RWPE1 (cell line): ENCODE measurements at regions not wholly inside any gene's neighbourhood (a gene's known extent, or its start where the extent isn't known, plus 50 kb on each side); places are given as distances from the start of the nearest gene placed in this dataset.

ENCODE experiments used
- CTCF ChIA-PET: fragments of 350-600 bp; sonication (Branson Sonifier 250); formaldehyde crosslinking; extraction: SDS; loops from one replicate; lab custom pipeline; 2021; lab: Yijun Ruan, JAX
- POLR2A ChIA-PET: fragments of 400-600 bp; formaldehyde crosslinking; extraction: SDS; loops from one replicate; lab custom pipeline; 2020; ENCODE audit warnings: antibody characterized with exemption; ENCODE audit not compliant: low non-redundant PET; lab: Yijun Ruan, JAX
- DNase-seq: peaks from one replicate; pipeline ENCODE4 v3.0.0; 2012; ENCODE audit warnings: low spot score
- H3K27ac ChIP-seq: fragments of 450-650 bp; 2 replicates; pipeline ENCODE4 v1.5.1; 2017
- CTCF ChIP-seq: fragments of 450-650 bp; conservative IDR thresholded peaks from 2 replicates; pipeline ENCODE4 v1.5.1; 2017; ENCODE audit warnings: low read depth, mild to moderate bottlenecking

- DNase-seq, result no peak
- POLR2A ChIA-PET, result interaction anchor here (0.6 kb wide), 1 partner anchor 60 kb away, joined by 3 read pairs; no protein-coding TSS in a partner anchor
- no peak for TF ChIP-seq CTCF
- H3K27ac ChIP-seq, result no peak overlapping the region
- CTCF ChIA-PET, result interaction anchor here (0.6 to 1.4 kb wide), 4 partner anchors 17 to 77 kb away, joined by 3 to 5 read pairs (median 3); no protein-coding TSS in a partner anchor
Observed at GRCh38 chr20:57012691-57013090, 253.8 kb downstream of the BMP7 start.

GRCh38 chr20:57013217-57013616 lies 253.2 kb downstream of the BMP7 start:
- no peak for TF ChIP-seq CTCF
- ChIA-PET POLR2A (no interaction called here), CTCF (interaction anchor here (0.8 to 1.4 kb wide), 3 partner anchors 18 to 77 kb away, joined by 3 to 5 read pairs (median 3); no protein-coding TSS in a partner anchor)
- no peak for DNase-seq
- H3K27ac ChIP-seq, result no peak overlapping the region

- no peak overlapping the region for H3K27ac ChIP-seq
- ChIA-PET CTCF (interaction anchor here (0.7 kb wide), 1 partner anchor 336 kb away, joined by 3 read pairs; no protein-coding TSS in a partner anchor), POLR2A (no interaction called here)
- DNase-seq, result peak; percentile 81
- TF ChIP-seq CTCF, result no peak
Observed at GRCh38 chr20:57013741-57014140, 252.7 kb downstream of the BMP7 start.

- POLR2A ChIA-PET, result no interaction called here
- H3K27ac ChIP-seq, result no peak overlapping the region
- no peak for TF ChIP-seq CTCF
- DNase-seq, result no peak
- CTCF ChIA-PET, result interaction anchor here (0.6 to 1.5 kb wide), 5 partner anchors 25 to 456 kb away, joined by 3 to 4 read pairs (median 3); no protein-coding TSS in a partner anchor
Observed at GRCh38 chr20:57020364-57020763, 246.1 kb downstream of the BMP7 start.

- DNase-seq, result no peak
- TF ChIP-seq CTCF, result no peak
- POLR2A ChIA-PET, result no interaction called here
- CTCF ChIA-PET, result interaction anchor here (0.6 to 1.0 kb wide), 2 partner anchors 131 to 480 kb away, joined by 3 read pairs; no protein-coding TSS in a partner anchor
- H3K27ac ChIP-seq, result no peak overlapping the region
Observed at GRCh38 chr20:57022306-57022705, 244.1 kb downstream of the BMP7 start.

- TF ChIP-seq CTCF, result no peak
- no peak overlapping the region for H3K27ac ChIP-seq
- DNase-seq, result no peak
- POLR2A ChIA-PET, result no interaction called here
- CTCF ChIA-PET, result interaction anchor here (0.6 to 1.0 kb wide), 3 partner anchors 132 to 510 kb away, joined by 3 read pairs; no protein-coding TSS in a partner anchor
Observed at GRCh38 chr20:57023007-57023406, 243.4 kb downstream of the BMP7 start.
